ENCODE measurements at regions not wholly inside any gene's neighbourhood (a gene's known extent, or its start where the extent isn't known, plus 50 kb on each side); places are given as distances from the start of the nearest gene placed in this dataset.

- H3K14ac ChIP-seq (replicated peaks; ENCODE audit: low read depth, low read length): no peak overlapping the region
- in situ Hi-C loops (cut with MboI; ENCODE audit: low sequenced_read_pairs) (loop anchor here (10.0 kb wide), 1 partner anchor 918 kb away; no protein-coding TSS in a partner anchor), intact Hi-C loops (cut with micrococcal nuclease) (no loop called here), dilution Hi-C loops (cut with HindIII; ENCODE audit: low sequenced_read_pairs, unreplicated experiment) (no loop called here)
- H2BK120ac ChIP-seq (ENCODE audit: low read depth, low read length): no peak overlapping the region
- no peak overlapping the region for H2BK20ac ChIP-seq (ENCODE audit: low read depth, low read length)
- H3K4ac ChIP-seq (ENCODE audit: low read depth, low read length): no peak overlapping the region
- no peak overlapping the region for H3K4me2 ChIP-seq (ENCODE audit: low read depth, low read length)
- no peaks in the 10 kb centered on the region for H4K20me1 ChIP-seq (ENCODE audit: insufficient read depth, low read length)
- TF ChIP-seq MXI1 (IDR thresholded peaks at IDR 0.05; ENCODE audit: borderline replicate concordance, low read depth, low read length) (no peak), BHLHE40 (IDR thresholded peaks at IDR 0.05; ENCODE audit: low read depth, low read length) (no peak), MAFK (IDR thresholded peaks at IDR 0.05; ENCODE audit: low read depth, low read length) (no peak), NFE2L2 (IDR thresholded peaks at IDR 0.05; ENCODE audit: low read depth, low read length) (no peak), RCOR1 (IDR thresholded peaks at IDR 0.05; ENCODE audit: insufficient replicate concordance, low read length) (no peak), USF2 (IDR thresholded peaks at IDR 0.05; ENCODE audit: low read depth, low read length) (no peak), FOS (IDR thresholded peaks at IDR 0.05; ENCODE audit: low read depth, low read length) (no peak), RAD21 (IDR thresholded peaks at IDR 0.05; ENCODE audit: low read length) (no peak), RFX5 (IDR thresholded peaks at IDR 0.05; ENCODE audit: low read depth, low read length) (no peak), SMC3 (IDR thresholded peaks at IDR 0.05; ENCODE audit: low read depth, low read length) (no peak), MAZ (IDR thresholded peaks at IDR 0.05; ENCODE audit: borderline replicate concordance, low read depth, low read length) (no peak), CTCF (conservative IDR thresholded peaks at IDR 0.05; ENCODE audit: low read depth, low read length) (no peak), CHD1 (IDR thresholded peaks at IDR 0.05; ENCODE audit: low read depth, low read length) (no peak), ELK1 (IDR thresholded peaks at IDR 0.05; ENCODE audit: borderline replicate concordance, low read depth, low read length) (no peak), POLR2A (IDR thresholded peaks at IDR 0.05; ENCODE audit: low read depth, low read length) (no peak), CEBPB (IDR thresholded peaks at IDR 0.05; ENCODE audit: low read depth, low read length) (no peak)
- H3K23ac ChIP-seq (ENCODE audit: low read depth, low read length): no peak overlapping the region
- no peak overlapping the region for H4K8ac ChIP-seq (ENCODE audit: low read depth in 2 of 2, low read length in 2 of 2)
- H3K9me3 ChIP-seq (ENCODE audit: control insufficient read depth, insufficient read depth, low read length): no peaks in the 10 kb centered on the region
- H3K27ac ChIP-seq (ENCODE audit: insufficient read depth, low read length): no peak overlapping the region
- no peak overlapping the region for H2AK5ac ChIP-seq (ENCODE audit: low read depth, low read length)
- no TSS peak for BruUV-seq (replicated peaks)
- CTCF ChIA-PET: no interaction called here
- no peaks in the 10 kb centered on the region for H3K36me3 ChIP-seq (ENCODE audit: control insufficient read depth, insufficient read depth, low read length)
- H2BK5ac ChIP-seq (ENCODE audit: low read depth, low read length, poor library complexity, severe bottlenecking): no peak overlapping the region
- H3K9me1 ChIP-seq (ENCODE audit: insufficient read depth, low read length): no peaks in the 10 kb centered on the region
- H4K5ac ChIP-seq (ENCODE audit: low read depth, low read length): no peak overlapping the region
- no peaks in the 10 kb centered on the region for H3K4me1 ChIP-seq (ENCODE audit: control insufficient read depth, insufficient read depth, low read length)
- ATAC-seq (ENCODE audit: low read depth) (no peak), DNase-seq (no peak)
- H2AK9ac ChIP-seq (replicated peaks; ENCODE audit: low read depth, low read length, poor library complexity): no peak overlapping the region
- H3K27me3 ChIP-seq (ENCODE audit: control insufficient read depth, insufficient read depth, low read length): no peaks in the 10 kb centered on the region; the same call in 1 of the 2 replicates
- no peak overlapping the region for H4K91ac ChIP-seq (ENCODE audit: insufficient read depth, low read depth, low read length)
- H3K56ac ChIP-seq (ENCODE audit: extremely low read depth, insufficient read depth, low read length): no peak overlapping the region
- H3K18ac ChIP-seq (ENCODE audit: low read depth, low read length): no peak overlapping the region
- no peak overlapping the region for H2AFZ ChIP-seq (replicated peaks; ENCODE audit: low read length, poor library complexity)
- no peak overlapping the region for H2BK15ac ChIP-seq (ENCODE audit: low read depth, low read length)
- H3K9ac ChIP-seq (ENCODE audit: low read depth, low read length): no peak overlapping the region
- H3K4me3 ChIP-seq (ENCODE audit: insufficient read depth, low read depth, low read length): no peak overlapping the region
- 45% methylated on average over 6 of the region's 8 CpGs; no CpG with 5 or more reads in 1 of the 2 experiments for WGBS, 2 experiments (ENCODE audit: extremely low coverage in 2 of 2, insufficient read length in 1 of 2)
- no peaks in the 10 kb centered on the region for H3K79me1 ChIP-seq (ENCODE audit: low read depth in 1 of 2, low read length in 2 of 2)
- POLR2A ChIA-PET (ENCODE audit: unreplicated experiment): no interaction called here
Measured at GRCh38 chr1:18573170-18573569, 57.5 kb upstream of the PAX7 start.
